ENCODE measurements at regions not wholly inside any gene's neighbourhood (a gene's known extent, or its start where the extent isn't known, plus 50 kb on each side); places are given as distances from the start of the nearest gene placed in this dataset.
"Not testable (repeated sequence)": the region's sequence is repeated elsewhere in the genome, so short reads cannot be mapped to it uniquely, and the experiment has no call there.

DNA sequence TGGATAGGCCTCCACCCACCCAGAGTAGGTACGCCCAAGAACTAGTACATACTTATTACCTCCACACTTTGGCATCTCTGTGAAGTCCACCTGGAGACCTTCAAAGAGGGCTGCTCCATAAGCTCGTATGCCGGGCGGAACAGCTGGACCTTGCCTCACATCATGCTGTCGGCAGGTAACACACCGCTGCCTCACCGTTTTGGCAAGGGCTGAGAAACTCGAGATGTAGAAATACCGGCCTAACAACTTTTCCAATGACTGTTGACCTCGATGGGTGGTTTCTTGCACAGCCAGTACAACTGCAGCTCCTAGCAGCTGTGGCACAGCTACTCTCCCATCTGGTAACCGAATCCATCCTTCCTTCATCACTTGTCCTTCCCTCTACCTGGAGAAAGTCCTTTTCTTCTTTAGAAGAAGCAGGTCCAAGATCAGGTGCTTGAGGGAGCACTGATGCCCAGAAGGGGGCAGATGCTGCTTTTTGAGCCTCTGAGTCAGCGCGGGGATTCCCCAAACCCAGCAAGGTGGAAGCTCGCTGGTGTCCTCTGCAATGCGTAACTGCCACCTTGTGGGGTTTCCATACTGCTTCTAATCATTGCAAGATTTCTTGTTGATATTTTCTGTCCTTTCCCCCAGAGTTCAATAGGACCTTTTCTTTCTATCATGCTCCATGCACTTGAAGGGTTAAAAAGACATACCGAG is 301.9 kb upstream of the FRG2C start:
- not testable (repeated sequence) for H3K4me3 ChIP-seq
- peak overlapping the region in 1 of 21 experiments; percentile 39 for H3K27ac ChIP-seq

DNA sequence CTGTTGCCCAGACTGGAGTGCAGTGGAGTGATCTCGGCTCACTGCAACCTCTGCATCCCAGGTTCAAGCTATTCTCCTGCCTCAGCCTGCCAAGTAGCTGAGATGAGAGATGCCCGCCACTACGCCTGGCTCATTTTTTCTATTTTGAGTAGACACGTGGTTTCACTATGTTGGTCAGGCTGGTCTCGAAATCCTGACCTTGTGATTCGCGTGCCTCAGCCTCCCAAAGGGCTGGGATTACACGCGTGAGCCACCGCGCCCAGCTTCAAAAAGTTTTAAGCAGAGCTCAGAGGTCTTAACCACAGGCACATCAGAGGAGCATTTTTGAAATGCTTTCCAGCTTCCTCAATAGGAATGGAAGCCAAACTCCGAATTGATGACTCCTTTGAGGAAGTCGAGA is 291.2 kb upstream of the FRG2C start:
- not testable (repeated sequence) for H3K4me3 ChIP-seq, H3K27ac ChIP-seq

- not testable (repeated sequence) for H3K27ac ChIP-seq, H3K4me3 ChIP-seq
These were observed 284.3 kb upstream of the FRG2C start for GRCh38 chr3:75379840-75380239.

DNA sequence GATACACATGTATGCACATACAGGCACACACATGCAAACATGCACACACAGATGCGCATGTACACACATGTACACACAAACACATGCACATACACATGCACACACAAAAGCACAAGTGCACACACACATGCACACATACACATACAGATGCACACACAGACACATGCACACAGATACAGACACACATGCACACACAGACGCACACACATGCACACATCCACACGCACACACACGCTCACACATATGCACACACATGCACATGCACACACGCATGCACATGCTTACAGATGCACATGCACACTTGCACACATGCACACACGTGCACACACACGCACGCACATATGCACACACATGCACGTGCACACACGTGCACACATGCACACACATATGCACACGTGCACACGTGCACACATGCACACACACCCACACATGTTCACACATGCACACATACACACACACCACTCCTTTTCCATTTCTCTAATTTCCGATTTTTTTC is 283.8 kb upstream of the FRG2C start:
- Histone ChIP-seq H3K4me3 (no peak overlapping the region), H3K27ac (no peak overlapping the region)

GRCh38 chr3:75384016-75384415 is 280.1 kb upstream of the FRG2C start:
- H3K27ac ChIP-seq, H3K4me3 ChIP-seq: not testable (repeated sequence)

GRCh38 chr3:75388486-75389124 is 275.5 kb upstream of the FRG2C start:
- not testable (repeated sequence) for H3K27ac ChIP-seq, H3K4me3 ChIP-seq

- H3K27ac ChIP-seq, H3K4me3 ChIP-seq: not testable (repeated sequence)
These were observed 270.8 kb upstream of the FRG2C start for GRCh38 chr3:75393288-75393694.

DNA sequence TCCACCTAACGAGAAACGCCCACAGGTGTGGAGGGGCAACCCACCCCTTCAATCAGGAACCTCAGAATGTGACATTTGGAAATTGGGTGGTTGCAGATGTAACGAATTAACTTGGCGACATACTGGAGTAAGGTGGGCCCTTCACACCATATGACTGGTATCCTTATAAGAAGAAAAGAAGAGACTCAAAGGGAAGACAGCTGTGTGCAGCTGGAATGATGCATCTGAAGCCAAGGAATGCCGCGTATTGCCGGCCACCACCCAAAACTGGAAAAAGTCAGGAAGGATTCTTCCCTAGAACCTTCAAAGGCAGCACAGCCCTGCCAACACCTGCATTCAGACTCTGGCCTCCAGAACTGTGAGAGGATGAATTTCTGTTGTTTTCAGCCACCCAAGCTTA is 270.0 kb upstream of the FRG2C start:
- not testable (repeated sequence) for H3K27ac ChIP-seq, H3K4me3 ChIP-seq

GRCh38 chr3:75394562-75395360 is 269.4 kb upstream of the FRG2C start:
- not testable (repeated sequence) for H3K4me3 ChIP-seq
- H3K27ac ChIP-seq, result peak overlapping the region in 1 of 21 experiments; percentile 33

DNA sequence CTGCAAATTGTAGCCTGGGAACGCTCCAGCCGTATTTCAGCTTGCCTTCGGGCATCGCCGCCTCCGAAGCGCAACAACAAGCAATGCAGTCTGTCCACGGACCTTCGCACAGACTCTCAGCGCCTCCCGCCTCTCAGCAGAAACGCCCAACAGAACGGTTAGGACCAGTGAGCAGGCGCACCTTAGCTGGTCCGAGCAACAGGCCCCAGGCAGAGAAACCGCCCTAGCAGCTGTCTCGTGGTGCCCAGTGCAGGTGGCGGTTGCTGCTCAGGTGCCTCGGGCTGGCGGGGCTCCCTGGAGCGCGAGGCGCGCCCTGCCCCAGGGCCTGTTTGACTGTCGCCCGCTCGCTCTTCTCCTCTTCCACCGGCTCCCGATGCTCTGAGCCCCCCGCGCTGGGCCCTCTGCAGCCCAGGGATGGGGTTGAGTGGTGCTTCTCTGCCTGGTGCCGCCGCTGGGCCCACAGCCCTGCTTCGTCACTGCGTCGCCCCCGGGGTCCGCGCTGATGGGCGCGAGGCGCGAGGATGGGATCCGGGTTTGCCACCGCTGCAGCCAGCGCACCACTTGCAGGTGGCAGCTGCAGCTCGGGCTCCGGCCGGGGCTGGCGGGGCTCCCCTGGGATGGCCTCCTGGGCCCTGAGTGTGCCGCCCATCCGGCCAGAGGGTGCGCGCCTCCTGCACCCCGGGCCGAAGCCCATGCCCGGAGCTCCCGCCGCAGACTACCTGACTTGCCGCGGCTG is 268.4 kb upstream of the FRG2C start:
- Histone ChIP-seq H3K4me3 (peak overlapping the region in 3 of 7 experiments; percentile 14 to 37 (median 16)), H3K27ac (no peak overlapping the region)

- Histone ChIP-seq H3K27ac (no peak overlapping the region), H3K4me3 (peak overlapping the region in 3 of 7 experiments; percentile 14 to 37 (median 16))
These were observed 267.8 kb upstream of the FRG2C start for GRCh38 chr3:75396316-75396802.

- H3K4me3 ChIP-seq, H3K27ac ChIP-seq: not testable (repeated sequence)
These were observed 266.6 kb upstream of the FRG2C start for GRCh38 chr3:75397486-75397885.

- H3K4me3 ChIP-seq, H3K27ac ChIP-seq: not testable (repeated sequence)
These were observed 241.8 kb upstream of the FRG2C start for GRCh38 chr3:75422101-75422945.

DNA sequence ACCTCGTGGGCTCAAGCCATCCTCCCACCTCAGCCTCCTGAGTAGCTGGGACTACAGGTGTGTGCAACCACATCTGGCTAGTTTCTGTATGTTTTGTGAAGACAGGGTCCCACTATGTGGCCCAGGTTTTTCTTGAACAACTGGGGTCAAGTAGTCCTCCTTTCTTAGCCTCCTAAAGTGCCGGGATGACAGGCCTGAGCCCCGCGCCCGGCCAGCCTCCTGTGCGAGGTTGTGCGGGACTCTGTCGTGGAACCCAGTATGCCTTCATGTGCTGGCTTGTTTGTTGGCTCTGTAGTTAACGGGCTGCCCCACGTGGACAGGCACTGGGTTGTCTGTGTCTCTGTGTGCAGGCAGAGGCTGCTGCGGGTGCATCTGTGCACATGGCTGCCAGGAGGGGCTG is 238.7 kb upstream of the FRG2C start:
- H3K27ac ChIP-seq, H3K4me3 ChIP-seq: not testable (repeated sequence)

- not testable (repeated sequence) for H3K4me3 ChIP-seq, H3K27ac ChIP-seq
These were observed 236.6 kb upstream of the FRG2C start for GRCh38 chr3:75427486-75427885.

DNA sequence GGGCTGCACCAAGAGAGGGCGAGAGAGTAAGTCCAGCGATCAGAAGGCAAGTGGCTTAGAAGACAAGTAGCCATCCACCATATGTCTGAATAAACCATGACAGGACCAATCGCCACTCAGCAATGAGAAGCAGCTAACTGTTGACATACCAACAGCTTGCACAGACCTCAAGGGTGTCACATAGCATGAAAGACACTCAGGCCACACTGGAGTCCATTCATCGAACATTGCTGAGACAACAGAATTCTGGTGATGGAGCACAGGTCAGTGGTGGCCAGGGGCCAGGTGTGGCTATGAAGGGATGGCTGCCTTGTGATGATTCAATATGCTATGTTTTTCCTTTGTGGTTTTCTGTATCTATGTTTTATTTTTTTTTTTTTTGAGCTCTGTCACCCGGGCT is 236.2 kb upstream of the FRG2C start:
- H3K27ac ChIP-seq, H3K4me3 ChIP-seq: not testable (repeated sequence)

GRCh38 chr3:75429561-75430220 is 234.4 kb upstream of the FRG2C start:
- H3K4me3 ChIP-seq, H3K27ac ChIP-seq: not testable (repeated sequence)

DNA sequence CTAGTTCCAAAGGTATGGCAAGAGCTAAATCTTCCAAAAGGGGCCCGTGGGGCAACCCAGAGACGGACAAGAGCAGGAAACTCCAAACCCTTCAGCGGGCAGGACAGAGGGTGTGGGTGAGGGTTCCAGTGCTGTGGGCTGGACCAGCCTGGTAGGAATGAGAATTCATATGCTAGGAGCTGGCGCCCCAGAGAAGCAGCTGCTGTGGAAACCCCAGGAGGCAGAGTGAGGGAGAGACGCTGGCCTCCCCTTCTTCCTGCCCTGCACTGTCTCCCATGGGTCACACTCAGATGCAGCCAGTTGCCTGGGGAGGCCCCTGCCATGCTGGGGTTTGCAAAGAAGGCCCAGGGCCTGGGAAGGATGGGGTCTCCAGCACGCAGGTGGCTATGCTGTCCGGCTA is 233.7 kb upstream of the FRG2C start:
- H3K27ac ChIP-seq, H3K4me3 ChIP-seq: not testable (repeated sequence)
